MV-4-11 (cell line): ENCODE measurements at regions not wholly inside any gene's neighbourhood (a gene's known extent, or its start where the extent isn't known, plus 50 kb on each side); places are given as distances from the start of the nearest gene placed in this dataset.

Experiments
- DNase-seq: peaks from one replicate; lab custom pipeline; 2025; lab: John Stamatoyannopoulos, UW

GRCh38 chr4:96183611-96184010 lies 343.7 kb downstream of the PDHA2 start:
- no peak for DNase-seq

GRCh38 chr4:96186593-96186992 lies 346.7 kb downstream of the PDHA2 start:
- DNase-seq = no peak

- no peak for DNase-seq
These were observed 349.9 kb downstream of the PDHA2 start for GRCh38 chr4:96189761-96190160.

GRCh38 chr4:96193061-96193460 lies 353.2 kb downstream of the PDHA2 start:
- DNase-seq = no peak

GRCh38 chr4:96194993-96195392 lies 355.1 kb downstream of the PDHA2 start:
- DNase-seq = no peak

GRCh38 chr4:96205143-96205936 lies 365.4 kb downstream of the PDHA2 start:
- no peak for DNase-seq

GRCh38 chr4:96227515-96227914 lies 387.6 kb downstream of the PDHA2 start:
- DNase-seq = no peak

GRCh38 chr4:96228463-96228862 lies 388.6 kb downstream of the PDHA2 start:
- DNase-seq = no peak

GRCh38 chr4:96240041-96240440 lies 400.1 kb downstream of the PDHA2 start:
- no peak for DNase-seq

- no peak for DNase-seq
These were observed 401.9 kb downstream of the PDHA2 start for GRCh38 chr4:96241819-96242218.

- no peak for DNase-seq
These were observed 407.2 kb downstream of the PDHA2 start for GRCh38 chr4:96247096-96247495.

GRCh38 chr4:96248225-96248624 lies 408.3 kb downstream of the PDHA2 start:
- no peak for DNase-seq

GRCh38 chr4:96260064-96260682 lies 420.3 kb downstream of the PDHA2 start:
- DNase-seq = no peak

- DNase-seq = no peak
These were observed 422.2 kb downstream of the PDHA2 start for GRCh38 chr4:96262057-96262456.

GRCh38 chr4:96263291-96263690 lies 423.4 kb downstream of the PDHA2 start:
- DNase-seq = no peak

GRCh38 chr4:96264941-96265463 lies 425.1 kb downstream of the PDHA2 start:
- DNase-seq = no peak

- DNase-seq = no peak
These were observed 453.9 kb downstream of the PDHA2 start for GRCh38 chr4:96293806-96294205.

GRCh38 chr4:96295143-96295741 lies 455.3 kb downstream of the PDHA2 start:
- no peak for DNase-seq

- DNase-seq = no peak
These were observed 461.8 kb downstream of the PDHA2 start for GRCh38 chr4:96301715-96302114.

- no peak for DNase-seq
These were observed 465.1 kb downstream of the PDHA2 start for GRCh38 chr4:96305030-96305429.

GRCh38 chr4:96312046-96312685 lies 472.3 kb downstream of the PDHA2 start:
- no peak for DNase-seq

GRCh38 chr4:96315815-96316214 lies 475.9 kb downstream of the PDHA2 start:
- no peak for DNase-seq

- no peak for DNase-seq
These were observed 476.9 kb downstream of the PDHA2 start for GRCh38 chr4:96316776-96317175.
